ENCODE measurements at regions not wholly inside any gene's neighbourhood (a gene's known extent, or its start where the extent isn't known, plus 50 kb on each side); places are given as distances from the start of the nearest gene placed in this dataset.

- BruUV-seq (replicated peaks): no TSS peak
- ATAC-seq (no peak), DNase-seq (ENCODE audit: low read depth, low spot score) (no peak)
- Histone ChIP-seq H3K4me3 (ENCODE audit: low read depth in 2 of 2, low read length in 2 of 2) (no peak overlapping the region), H3K36me3 (ENCODE audit: control insufficient read depth, insufficient read depth, low read length) (no peaks in the 10 kb centered on the region), H3K27ac (ENCODE audit: low read length) (no peak overlapping the region), H3K9me3 (ENCODE audit: control insufficient read depth, insufficient read depth, low read depth, low read length) (no peaks in the 10 kb centered on the region), H3K4me1 (ENCODE audit: control insufficient read depth, insufficient read depth, low read length) (no peaks in the 10 kb centered on the region), H3K27me3 (ENCODE audit: control insufficient read depth, insufficient read depth, low read length) (no peaks in the 10 kb centered on the region; the same call in 1 of the 2 replicates)
- no peak for TF ChIP-seq SIN3A (IDR thresholded peaks at IDR 0.05; ENCODE audit: borderline replicate concordance, insufficient read depth, low read depth, low read length)
- TF ChIP-seq POLR2AphosphoS5 (IDR thresholded peaks at IDR 0.05; ENCODE audit: low read depth, low read length): no peak
- TF ChIP-seq CTCF (IDR thresholded peaks at IDR 0.05): no peak
- no peak for TF ChIP-seq TCF7L2 (IDR thresholded peaks at IDR 0.05; ENCODE audit: low read depth, low read length)
- TF ChIP-seq REST (IDR thresholded peaks at IDR 0.05; ENCODE audit: insufficient read depth in 1 of 2, low read depth in 2 of 2, low read length in 1 of 2): no peak
- ChIA-PET POLR2A (no interaction called here), CTCF (no interaction called here)
- intact Hi-C loops (cut with micrococcal nuclease; ENCODE audit: unreplicated experiment) (no loop called here), in situ Hi-C loops (cut with HindIII; ENCODE audit: low pct_unique_long_range_greater_than_20kb, low sequenced_read_pairs) (no loop called here)
Observed at GRCh38 chr7:43033369-43033768, 79.1 kb upstream of the HECW1 start.

- intact Hi-C loops (cut with micrococcal nuclease; ENCODE audit: unreplicated experiment): no loop called here
- DNase-seq (ENCODE audit: low read depth, low spot score) (no peak), ATAC-seq (no peak)
- Histone ChIP-seq H3K36me3 (ENCODE audit: control insufficient read depth, insufficient read depth, low read length) (no peaks in the 10 kb centered on the region), H3K9me3 (ENCODE audit: control insufficient read depth, insufficient read depth, low read depth, low read length) (no peaks in the 10 kb centered on the region), H3K27ac (ENCODE audit: low read length) (no peak overlapping the region), H3K4me3 (ENCODE audit: low read depth in 2 of 2, low read length in 2 of 2) (no peak overlapping the region), H3K27me3 (ENCODE audit: control insufficient read depth, insufficient read depth, low read length) (no peaks in the 10 kb centered on the region; the same call in 1 of the 2 replicates), H3K4me1 (ENCODE audit: control insufficient read depth, insufficient read depth, low read length) (no peaks in the 10 kb centered on the region)
- in situ Hi-C loops (cut with HindIII; ENCODE audit: low pct_unique_long_range_greater_than_20kb, low sequenced_read_pairs): no loop called here
- ChIA-PET POLR2A (no interaction called here), CTCF (no interaction called here)
- no TSS peak for BruUV-seq (replicated peaks)
- TF ChIP-seq REST (IDR thresholded peaks at IDR 0.05; ENCODE audit: insufficient read depth in 1 of 2, low read depth in 2 of 2, low read length in 1 of 2): no peak
- TF ChIP-seq POLR2AphosphoS5 (IDR thresholded peaks at IDR 0.05; ENCODE audit: low read depth, low read length): no peak
- no peak for TF ChIP-seq SIN3A (IDR thresholded peaks at IDR 0.05; ENCODE audit: borderline replicate concordance, insufficient read depth, low read depth, low read length)
- TF ChIP-seq TCF7L2 (IDR thresholded peaks at IDR 0.05; ENCODE audit: low read depth, low read length): no peak
- no peak for TF ChIP-seq CTCF (IDR thresholded peaks at IDR 0.05)
Observed at GRCh38 chr7:43034535-43035002, 77.9 kb upstream of the HECW1 start.
